Activated CD8-positive, alpha-beta memory T cell treated with anti-CD3 and anti-CD28 coated beads for 4 hours (primary cell): ENCODE measurements at regions not wholly inside any gene's neighbourhood (a gene's known extent, or its start where the extent isn't known, plus 50 kb on each side); places are given as distances from the start of the nearest gene placed in this dataset.

Experiments used
- DNase-seq, 2 donors: peaks; one replicate each; pipeline ENCODE4 v3.0.0-alpha.2; 2020; ENCODE audit warnings: low read depth in 2 of 2

DNA sequence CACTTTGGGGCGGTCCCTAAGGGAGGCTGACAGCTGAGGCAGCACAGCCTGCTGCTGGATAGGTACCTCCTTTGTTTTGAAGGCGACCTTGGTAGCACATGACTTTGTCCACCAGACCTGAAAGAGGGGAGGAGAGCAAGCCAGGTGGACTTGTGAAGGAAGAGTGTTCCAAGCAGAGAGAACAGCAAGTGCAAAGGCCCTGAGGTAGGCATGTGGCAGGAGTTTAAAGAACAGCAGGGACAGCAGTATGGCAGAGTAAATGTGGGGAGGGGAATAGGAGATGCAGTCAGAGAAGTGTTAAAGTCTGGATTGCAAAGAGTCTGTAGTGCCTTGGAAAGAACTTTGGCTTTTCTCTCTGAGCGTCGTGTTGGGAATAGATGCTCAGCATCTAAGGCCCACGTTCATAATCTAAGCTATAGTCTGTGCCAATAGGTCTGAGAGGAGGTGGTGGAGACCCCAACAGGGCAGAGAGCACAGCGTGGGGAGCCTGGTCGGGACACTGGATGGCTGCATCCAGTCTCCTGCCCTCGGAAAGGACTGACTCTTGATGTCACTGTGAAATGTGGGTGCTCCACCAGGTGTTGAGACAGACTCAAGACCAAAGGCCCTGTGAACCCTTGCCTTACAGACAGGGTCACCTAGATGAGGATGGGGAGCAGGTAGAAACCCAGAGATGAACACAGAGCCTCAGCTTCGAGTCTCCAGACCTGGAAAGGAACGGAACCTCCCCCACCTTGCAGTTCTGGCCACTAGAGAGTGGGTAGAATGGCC lies 242.1 kb upstream of the PWP1 start:
- DNase-seq = no peak

GRCh38 chr12:107444771-107445170 lies 240.8 kb upstream of the PWP1 start:
- DNase-seq = no peak

DNA sequence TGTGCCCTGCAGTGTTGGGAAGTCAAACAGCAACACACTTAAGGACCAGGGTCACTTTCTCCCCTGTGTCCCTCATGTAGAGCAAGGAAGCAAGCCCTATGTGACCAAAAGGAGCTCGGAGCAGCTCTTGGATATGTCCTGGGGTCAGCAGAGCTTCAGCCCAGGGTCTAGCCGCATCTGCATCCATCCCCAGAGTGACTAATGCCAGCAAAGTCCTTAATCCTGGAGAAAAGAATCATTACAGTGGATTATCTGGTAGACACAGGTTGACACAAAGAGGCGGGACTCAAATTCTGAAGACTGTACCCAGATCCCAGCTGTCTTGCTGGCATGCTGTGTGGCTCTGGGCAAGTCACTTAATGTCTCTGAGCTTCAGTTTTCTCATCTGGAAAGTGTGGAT lies 239.1 kb upstream of the PWP1 start:
- DNase-seq = no peak

GRCh38 chr12:107447336-107447735 lies 238.3 kb upstream of the PWP1 start:
- no peak for DNase-seq

- DNase-seq = no peak
Observed at GRCh38 chr12:107448198-107448597, 237.4 kb upstream of the PWP1 start.

DNA sequence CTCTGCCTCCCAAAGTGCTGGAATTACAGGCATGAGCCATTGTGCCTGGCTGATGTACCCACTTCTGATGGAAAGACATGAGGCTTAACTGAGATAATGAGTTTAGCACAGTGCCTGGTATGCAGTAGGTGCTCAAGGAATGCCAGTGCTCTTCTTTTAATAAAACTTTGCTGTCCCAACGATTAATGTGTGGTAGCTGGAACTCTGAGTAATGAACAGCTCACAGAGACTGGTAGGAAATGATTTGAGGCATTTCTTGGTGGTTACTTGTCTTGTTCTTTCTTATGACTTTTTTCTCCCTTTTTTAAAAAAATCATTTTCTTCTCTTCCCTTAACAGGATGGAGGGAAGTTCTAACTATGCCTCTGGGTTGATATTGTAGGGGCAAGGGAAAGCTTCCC lies 235.7 kb upstream of the PWP1 start:
- no peak for DNase-seq

DNA sequence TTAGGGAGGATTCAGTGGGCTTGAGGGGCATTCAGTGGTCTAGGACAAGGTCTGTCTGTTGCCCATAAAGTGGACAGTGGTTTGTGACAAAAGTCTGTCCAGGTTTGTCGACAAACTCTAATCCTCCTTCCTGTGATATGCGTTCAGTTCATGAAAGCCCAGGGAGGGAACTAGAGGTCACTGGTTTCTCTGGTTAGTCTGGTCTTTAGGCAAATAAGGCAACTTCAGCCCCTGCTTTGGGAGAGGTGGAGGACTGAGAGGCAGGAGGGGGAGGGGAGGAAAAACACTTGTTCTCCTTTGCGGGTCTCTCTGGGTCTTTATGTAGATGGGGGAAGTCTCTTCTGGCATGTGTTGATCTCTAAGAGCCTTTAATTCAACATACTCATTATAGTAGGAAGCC lies 235.1 kb upstream of the PWP1 start:
- DNase-seq = no peak

DNA sequence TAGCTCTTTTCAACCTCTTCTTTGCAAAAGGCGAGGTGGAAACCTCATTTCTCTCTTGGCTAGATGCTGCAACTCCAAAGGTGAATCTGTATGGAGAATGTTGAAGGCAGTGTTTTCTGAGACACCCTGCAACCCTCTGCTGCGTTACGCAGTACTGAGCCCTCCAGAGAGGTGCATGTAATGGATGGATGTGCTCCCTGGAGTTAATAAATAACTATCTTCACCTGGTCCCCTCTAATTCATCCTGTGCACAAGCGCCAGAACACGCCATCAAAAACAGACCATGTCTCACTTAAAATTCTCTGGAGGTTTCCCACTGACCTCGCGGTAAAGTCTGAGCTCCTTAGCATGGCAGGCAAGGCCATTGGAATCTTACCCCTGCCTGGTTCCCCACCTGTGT lies 234.4 kb upstream of the PWP1 start:
- no peak for DNase-seq

GRCh38 chr12:107454109-107454830 lies 231.3 kb upstream of the PWP1 start:
- DNase-seq = no peak

DNA sequence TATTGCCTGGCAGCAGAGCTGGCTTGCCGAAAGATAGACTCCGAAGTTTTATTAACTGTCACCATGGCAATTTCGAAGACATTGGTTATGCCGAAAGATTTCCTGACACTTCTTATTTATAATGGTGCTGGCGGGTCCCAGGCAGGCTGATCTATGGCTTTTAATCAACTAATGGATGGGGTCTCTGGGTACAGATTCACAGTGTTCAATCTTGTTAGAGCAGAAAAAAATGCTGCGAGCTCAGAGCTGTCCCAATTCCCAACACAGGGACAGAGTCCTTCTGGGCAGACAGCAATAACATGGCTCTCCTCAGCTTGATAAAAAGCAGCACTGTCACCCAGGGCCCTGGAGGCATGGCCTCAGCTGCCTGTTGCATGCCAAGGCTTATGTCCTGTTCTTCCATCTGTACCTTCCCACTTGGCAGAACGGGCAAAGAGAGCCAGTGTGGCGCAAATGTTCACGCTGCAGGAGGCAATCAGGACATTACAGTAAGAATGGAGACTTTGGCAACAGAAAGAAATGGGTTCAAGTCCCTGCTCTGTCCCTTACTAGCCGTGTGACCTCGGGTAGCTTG lies 228.2 kb upstream of the PWP1 start:
- no peak for DNase-seq

- DNase-seq = no peak
Observed at GRCh38 chr12:107458163-107458562, 227.4 kb upstream of the PWP1 start.

DNA sequence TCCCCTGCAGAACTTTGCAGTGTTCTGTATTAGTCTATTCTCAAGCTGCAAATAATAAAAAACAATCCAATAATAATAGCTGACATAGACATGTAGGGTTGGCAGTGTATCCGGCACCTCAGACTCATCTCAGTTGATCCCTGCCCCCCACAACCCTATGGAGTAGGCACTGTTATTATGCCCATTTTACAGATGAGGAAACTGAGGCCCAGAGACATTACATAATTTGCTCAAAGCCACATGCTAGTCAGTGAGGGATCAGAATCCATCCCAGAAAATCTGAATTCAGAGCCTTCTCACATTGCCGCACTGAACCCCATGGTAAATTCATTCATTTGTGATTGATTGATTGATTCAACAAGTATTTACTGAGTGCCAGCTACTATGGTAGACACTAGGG lies 226.6 kb upstream of the PWP1 start:
- no peak for DNase-seq

DNA sequence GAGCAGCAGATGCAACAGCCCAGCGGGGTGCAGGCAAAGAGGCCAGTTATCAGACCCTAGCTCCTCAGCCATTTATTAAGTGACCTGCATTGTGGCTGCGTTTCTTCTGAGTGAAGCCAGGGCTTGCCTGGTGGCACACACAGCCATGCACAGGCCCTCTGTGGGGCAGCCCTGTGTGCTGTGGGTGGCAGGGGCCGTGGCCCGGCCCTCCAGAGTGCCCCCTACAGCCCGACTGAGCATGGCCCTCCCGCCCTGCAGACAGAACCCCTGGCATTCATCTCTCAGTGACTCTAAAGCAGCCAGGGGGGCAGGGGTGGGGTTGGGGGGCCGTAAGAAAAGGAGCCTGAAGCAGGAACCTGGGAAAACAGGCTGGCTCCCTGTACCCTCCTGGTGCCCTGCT lies 226.0 kb upstream of the PWP1 start:
- no peak for DNase-seq

DNA sequence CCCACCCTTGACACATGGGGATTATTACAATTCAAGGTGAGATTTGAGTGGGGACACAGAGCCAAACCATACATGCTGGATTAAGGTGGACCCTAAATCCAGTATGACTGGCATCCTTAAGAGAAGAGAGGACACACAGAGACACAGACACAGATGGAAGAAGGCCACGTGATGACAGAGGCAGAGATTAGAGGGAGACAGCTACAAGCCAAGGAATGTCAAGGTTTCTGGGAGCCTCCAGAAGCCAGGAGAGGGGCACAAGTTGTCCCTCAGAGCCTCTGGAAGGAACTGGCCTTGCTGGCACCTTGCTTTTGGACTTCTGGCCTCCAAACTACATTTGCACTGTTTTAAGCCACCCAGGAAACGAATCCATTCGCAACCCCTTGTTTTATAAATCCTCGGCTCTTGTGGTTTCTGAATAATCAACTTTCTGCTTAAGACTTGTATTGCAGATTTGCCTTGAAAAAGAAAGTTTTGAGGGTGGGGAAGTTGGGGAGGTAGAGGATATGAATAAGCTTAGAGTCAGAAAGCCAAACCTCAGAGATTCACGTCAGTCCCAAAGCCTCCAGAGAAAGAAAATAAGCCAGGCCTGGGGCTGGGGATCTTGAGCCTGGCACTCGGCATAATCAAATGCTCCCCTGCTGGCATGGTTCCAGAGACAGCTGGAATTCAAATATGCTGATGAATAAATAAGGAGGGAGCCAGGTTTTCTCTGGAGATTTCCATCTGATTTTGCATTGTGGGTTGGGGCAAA lies 224.2 kb upstream of the PWP1 start:
- no peak for DNase-seq

GRCh38 chr12:107462428-107463332 lies 222.9 kb upstream of the PWP1 start:
- DNase-seq = no peak

GRCh38 chr12:107464644-107465043 lies 221.0 kb upstream of the PWP1 start:
- no peak for DNase-seq

GRCh38 chr12:107465625-107466024 lies 220.0 kb upstream of the PWP1 start:
- DNase-seq = no peak

- no peak for DNase-seq
Observed at GRCh38 chr12:107467716-107468115, 217.9 kb upstream of the PWP1 start.

- DNase-seq = no peak
Observed at GRCh38 chr12:107468182-107468581, 217.4 kb upstream of the PWP1 start.

DNA sequence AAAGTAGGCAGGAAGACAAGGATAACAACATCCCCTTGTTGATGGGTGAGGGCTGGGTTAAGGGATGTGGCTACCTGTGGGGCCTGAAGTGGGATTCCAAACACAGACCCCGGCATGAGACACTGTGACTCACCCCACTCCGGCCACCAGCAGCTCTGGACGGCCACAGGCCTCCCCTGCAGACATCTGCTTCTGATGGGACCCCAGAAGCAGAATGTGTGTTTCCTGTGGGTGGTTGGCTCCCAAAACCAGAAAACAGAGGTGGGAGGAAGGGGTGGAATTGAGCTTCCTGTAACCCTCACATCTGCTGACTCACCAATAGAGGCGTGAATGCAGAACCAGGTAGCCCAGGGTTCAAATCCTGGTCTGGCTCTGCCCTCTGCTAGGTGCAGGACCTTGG lies 216.6 kb upstream of the PWP1 start:
- DNase-seq = no peak

GRCh38 chr12:107470645-107471044 lies 215.0 kb upstream of the PWP1 start:
- DNase-seq = no peak
